PC-9 (cell line): ENCODE measurements at regions not wholly inside any gene's neighbourhood (a gene's known extent, or its start where the extent isn't known, plus 50 kb on each side); places are given as distances from the start of the nearest gene placed in this dataset.

ENCODE experiments used
- BruUV-seq: library from RNA; stranded (reverse); fragments of 400-500 nt; replicated peaks from 2 replicates; lab custom pipeline; 2021; lab: Mats Ljungman, UMichigan
- CTCF ChIA-PET: fragments of 300-600 bp; sonication (Branson Sonifier 250); formaldehyde crosslinking; loops from one replicate; lab custom pipeline; 2022; ENCODE audit warnings: antibody characterized with exemption; lab: Charles Lee
- POLR2A ChIA-PET: fragments of 300-600 bp; sonication (Branson Sonifier 250); formaldehyde crosslinking; loops from one replicate; lab custom pipeline; 2022; ENCODE audit warnings: antibody characterized with exemption; ENCODE audit not compliant: unreplicated experiment; lab: Charles Lee
- DNase-seq, 2 experiments: peaks; one replicate each; pipeline versions ENCODE4 v3.0.0 to v3.0.0-alpha.2; 2015 to 2022; ENCODE audit warnings: mixed read lengths in 1 of 2
- H2AFZ ChIP-seq: fragments of 200-600 bp; sonication (generic); 2 replicates; pipeline ENCODE4 v1.8.1; 2017; ENCODE audit warnings: antibody characterized with exemption
- H3F3A ChIP-seq: fragments of 200-600 bp; sonication (generic); 2 replicates; pipeline ENCODE4 v1.8.1; 2017; ENCODE audit warnings: antibody characterized with exemption, mild to moderate bottlenecking, low read depth; ENCODE audit not compliant: insufficient read depth
- H3K27ac ChIP-seq: fragments of 200-600 bp; sonication (generic); 2 replicates; pipeline ENCODE4 v1.6.1; 2016; ENCODE audit warnings: mixed run types
- H3K27me3 ChIP-seq: fragments of 200-600 bp; sonication (generic); 2 replicates; pipeline ENCODE4 v1.6.1; 2016; ENCODE audit warnings: low read depth, mixed run types; ENCODE audit not compliant: insufficient read depth
- H3K36me3 ChIP-seq: fragments of 200-600 bp; sonication (generic); 2 replicates; pipeline ENCODE4 v1.6.1; 2016; ENCODE audit warnings: low read depth, mixed run types
- H3K4me1 ChIP-seq: fragments of 200-600 bp; sonication (generic); replicated peaks from 2 replicates; pipeline ENCODE4 v1.6.1; 2016; ENCODE audit warnings: mixed run types; ENCODE audit not compliant: insufficient read depth
- H3K4me2 ChIP-seq: fragments of 200-600 bp; sonication (generic); 2 replicates; pipeline ENCODE4 v1.6.1; 2017; ENCODE audit warnings: mixed run types
- H3K4me3 ChIP-seq: fragments of 200-600 bp; sonication (generic); 2 replicates; pipeline ENCODE4 v1.6.1; 2016; ENCODE audit warnings: mixed run types
- H3K79me2 ChIP-seq: fragments of 200-600 bp; sonication (generic); 2 replicates; pipeline ENCODE4 v1.6.1; 2017; ENCODE audit warnings: low read depth, mixed run types
- H3K9me2 ChIP-seq: fragments of 200-600 bp; sonication (generic); 2 replicates; pipeline ENCODE4 v1.8.1; 2017; ENCODE audit warnings: mild to moderate bottlenecking; ENCODE audit not compliant: insufficient read depth
- H3K9me3 ChIP-seq: fragments of 200-600 bp; sonication (generic); 2 replicates; pipeline ENCODE4 v1.8.1; 2016; ENCODE audit warnings: low read depth; ENCODE audit not compliant: insufficient read depth
- H4K20me1 ChIP-seq: fragments of 200-600 bp; sonication (generic); 2 replicates; pipeline ENCODE4 v1.8.1; 2017; ENCODE audit not compliant: insufficient read depth
- CTCF ChIP-seq: fragments of 200-600 bp; sonication (generic); conservative IDR thresholded peaks from 2 replicates; pipeline ENCODE4 v1.6.1; 2017; ENCODE audit warnings: mixed run types, antibody characterized with exemption, mild to moderate bottlenecking, moderate library complexity
- EZH2 ChIP-seq: fragments of 200-600 bp; sonication (generic); IDR thresholded peaks from 2 replicates; pipeline ENCODE4 v1.8.0; 2017; ENCODE audit warnings: antibody characterized with exemption, low read depth
- intact Hi-C: fragments of 100-400 bp; cut with micrococcal nuclease; formaldehyde crosslinking; loops from one replicate; pipeline ENCODE4 v1.10.0; 2022; ENCODE audit not compliant: unreplicated experiment

- peaks cover 84% of the 10 kb centered on the region for H3K4me1 ChIP-seq
- ChIA-PET CTCF (interaction anchor here (0.9 kb wide), 1 partner anchor 39 kb away, joined by 4 read pairs; no protein-coding TSS in a partner anchor), POLR2A (interaction anchor here (0.6 to 0.7 kb wide), 2 partner anchors 21 to 181 kb away, joined by 4 to 6 read pairs; no protein-coding TSS in a partner anchor)
- peaks cover 4% of the 10 kb centered on the region; the same call in 1 of the 2 replicates for H3K79me2 ChIP-seq
- intact Hi-C loops, result loop anchor here (1.0 kb wide), 4 partner anchors 21 to 66 kb away; no protein-coding TSS in a partner anchor
- H3F3A ChIP-seq, result peaks cover 61% of the 10 kb centered on the region
- no peak for TF ChIP-seq CTCF
- no peak for TF ChIP-seq EZH2
- H3K27ac ChIP-seq, result peak overlapping the region; percentile 98
- peak overlapping the region; percentile 51; the same call in 1 of the 2 replicates for H3K4me3 ChIP-seq
- no peaks in the 10 kb centered on the region for H3K9me3 ChIP-seq
- H3K27me3 ChIP-seq, result no peaks in the 10 kb centered on the region
- no peaks in the 10 kb centered on the region for H3K9me2 ChIP-seq
- no peaks in the 10 kb centered on the region for H3K36me3 ChIP-seq
- H3K4me2 ChIP-seq, result peak overlapping the region; percentile 81
- BruUV-seq, result no TSS peak
- no peak overlapping the region for H2AFZ ChIP-seq
- no peak for DNase-seq
- H4K20me1 ChIP-seq, result no peaks in the 10 kb centered on the region
Measured at GRCh38 chr14:50040895-50041465, 75.4 kb downstream of the VCPKMT start.

GRCh38 chr14:50041980-50042379 lies 74.4 kb downstream of the VCPKMT start:
- no peaks in the 10 kb centered on the region for H3K36me3 ChIP-seq
- DNase-seq, result no peak
- no peaks in the 10 kb centered on the region for H4K20me1 ChIP-seq
- intact Hi-C loops, result no loop called here
- H3K27ac ChIP-seq, result peak overlapping the region; percentile 98
- BruUV-seq, result no TSS peak
- peaks cover 4% of the 10 kb centered on the region; the same call in 1 of the 2 replicates for H3K79me2 ChIP-seq
- H3K9me2 ChIP-seq, result no peaks in the 10 kb centered on the region
- H3K4me1 ChIP-seq, result peaks cover 90% of the 10 kb centered on the region
- H3K4me3 ChIP-seq, result no peak overlapping the region
- peaks cover 67% of the 10 kb centered on the region for H3F3A ChIP-seq
- no peaks in the 10 kb centered on the region for H3K9me3 ChIP-seq
- H3K27me3 ChIP-seq, result no peaks in the 10 kb centered on the region
- ChIA-PET CTCF (no interaction called here), POLR2A (no interaction called here)
- H3K4me2 ChIP-seq, result no peak overlapping the region
- no peak overlapping the region for H2AFZ ChIP-seq
- TF ChIP-seq CTCF, result no peak
- no peak for TF ChIP-seq EZH2

GRCh38 chr14:50044042-50044651 lies 72.2 kb downstream of the VCPKMT start:
- Histone ChIP-seq H4K20me1 (no peaks in the 10 kb centered on the region), H3K27me3 (no peaks in the 10 kb centered on the region), H3K9me2 (no peaks in the 10 kb centered on the region), H3K4me2 (peak overlapping the region; percentile 61), H2AFZ (peak overlapping the region; percentile 73; the same call in 1 of the 2 replicates), H3K27ac (peak overlapping the region; percentile 99), H3K79me2 (no peaks in the 10 kb centered on the region; the same call in 1 of the 2 replicates), H3K9me3 (no peaks in the 10 kb centered on the region), H3K4me3 (no peak overlapping the region), H3F3A (peaks cover 62% of the 10 kb centered on the region), H3K4me1 (peaks cover 91% of the 10 kb centered on the region), H3K36me3 (no peaks in the 10 kb centered on the region)
- POLR2A ChIA-PET, result interaction anchor here (0.5 to 0.6 kb wide), 2 partner anchors 36 to 181 kb away, joined by 4 read pairs; no protein-coding TSS in a partner anchor
- DNase-seq, result no peak
- no TSS peak for BruUV-seq
- intact Hi-C loops, result no loop called here
- CTCF ChIA-PET, result interaction anchor here (0.6 kb wide), 2 partner anchors 18 to 44 kb away, joined by 3 to 4 read pairs; no protein-coding TSS in a partner anchor
- no peak for TF ChIP-seq EZH2
- TF ChIP-seq CTCF, result no peak
